Stomach smooth muscle (tissue), 2 donors: ENCODE measurements at regions not wholly inside any gene's neighbourhood (a gene's known extent, or its start where the extent isn't known, plus 50 kb on each side); places are given as distances from the start of the nearest gene placed in this dataset.
"Not testable (repeated sequence)": the region's sequence is repeated elsewhere in the genome, so short reads cannot be mapped to it uniquely, and the experiment has no call there.

Experiments
- H3K27ac ChIP-seq: one replicate; pipeline ENCODE4 v1.7.0; 2013; ENCODE audit warnings: mild to moderate bottlenecking, low read length, inconsistent platforms
- H3K27me3 ChIP-seq, 2 donors: one replicate each; pipeline ENCODE4 v1.7.0; 2013; ENCODE audit warnings: low read length in 2 of 2; ENCODE audit not compliant: insufficient read depth in 2 of 2, control insufficient read depth in 1 of 2
- H3K36me3 ChIP-seq, 2 donors: one replicate each; pipeline ENCODE4 v1.7.0; 2013; ENCODE audit warnings: low read length in 2 of 2; ENCODE audit not compliant: control insufficient read depth in 2 of 2, insufficient read depth in 2 of 2
- H3K4me1 ChIP-seq: one replicate; pipeline ENCODE4 v1.7.0; 2013; ENCODE audit warnings: low read length; ENCODE audit not compliant: control insufficient read depth, insufficient read depth
- H3K4me3 ChIP-seq, 2 donors: one replicate each; pipeline ENCODE4 v1.7.0; 2013; ENCODE audit warnings: low read length in 2 of 2
- H3K9ac ChIP-seq, 2 donors: one replicate each; pipeline ENCODE4 v1.7.0; 2013; ENCODE audit warnings: low read length in 2 of 2, mild to moderate bottlenecking in 1 of 2
- H3K9me3 ChIP-seq, 2 donors: one replicate each; pipeline ENCODE4 v1.7.0; 2013; ENCODE audit warnings: low read length in 2 of 2; ENCODE audit not compliant: control insufficient read depth in 2 of 2
- donor health status: healthy.
- donor health status: Pancreatic carcinoma.

DNA sequence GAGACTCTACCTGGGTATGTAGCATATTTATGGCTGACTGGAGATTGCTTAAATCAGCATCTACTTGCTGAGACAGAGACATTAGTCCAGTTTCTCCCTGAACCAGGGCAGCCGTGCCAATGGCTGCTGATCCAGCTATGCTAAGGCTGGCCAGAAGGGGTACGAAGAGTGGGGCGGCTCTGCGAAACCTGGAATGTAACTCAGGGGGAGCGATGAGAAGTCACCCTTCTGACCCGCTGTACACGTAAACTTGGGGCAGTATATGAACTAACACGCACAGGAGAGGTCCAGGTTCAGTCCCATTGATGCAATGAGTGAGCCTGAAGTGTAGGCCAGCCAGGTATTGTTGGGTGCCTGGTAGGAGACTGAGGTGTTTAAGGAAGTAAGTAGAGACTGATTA is 73.7 kb downstream of the PRR15 start:
- no peak overlapping the region for H3K9ac ChIP-seq
- H3K27ac ChIP-seq = no peak overlapping the region
- H3K27me3 ChIP-seq = no peaks in the 10 kb centered on the region
- H3K4me1 ChIP-seq = no peaks in the 10 kb centered on the region
- no peaks in the 10 kb centered on the region for H3K9me3 ChIP-seq
- no peaks in the 10 kb centered on the region for H3K36me3 ChIP-seq
- no peak overlapping the region for H3K4me3 ChIP-seq

DNA sequence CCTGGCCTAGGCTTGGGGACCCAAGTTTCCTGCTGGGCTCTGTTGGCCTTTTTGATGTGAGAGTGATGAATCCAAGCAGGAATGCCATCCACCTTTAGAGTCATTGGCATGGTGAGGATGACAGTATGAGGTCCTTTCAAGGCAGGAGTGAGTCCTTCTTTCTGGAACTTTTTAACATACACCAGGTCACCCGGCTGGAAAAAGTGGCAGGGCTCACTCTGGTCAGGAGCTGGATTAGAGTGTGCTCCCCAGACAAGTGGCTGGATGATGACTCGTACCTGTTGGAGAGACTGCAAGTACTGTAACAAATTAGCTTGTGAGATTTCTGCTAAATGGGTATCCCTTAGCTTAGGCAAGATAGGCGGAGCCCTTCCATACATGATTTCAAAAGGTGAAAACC is 75.2 kb downstream of the PRR15 start:
- not testable (repeated sequence) for H3K27ac ChIP-seq, H3K9me3 ChIP-seq, H3K4me3 ChIP-seq, H3K4me1 ChIP-seq, H3K36me3 ChIP-seq, H3K9ac ChIP-seq, H3K27me3 ChIP-seq

DNA sequence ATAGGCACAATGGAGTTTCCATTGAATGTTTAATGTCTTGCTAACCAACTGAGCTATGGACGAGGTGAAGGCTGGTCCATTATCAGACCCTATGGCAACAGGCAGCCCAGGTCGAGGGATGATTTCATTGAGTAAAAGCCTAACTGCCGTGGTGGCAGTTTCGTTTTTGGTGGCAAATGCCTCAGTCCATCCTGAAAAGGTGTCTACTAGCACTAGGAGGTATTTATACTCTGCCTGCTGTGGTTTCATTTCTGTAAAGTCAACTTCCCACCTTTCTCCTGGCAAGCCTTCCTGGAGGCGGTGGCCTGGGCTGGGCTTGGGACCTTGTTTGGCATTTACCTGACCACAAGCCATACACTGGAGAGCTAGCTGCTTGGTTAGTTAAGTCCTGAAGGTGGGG is 75.8 kb downstream of the PRR15 start:
- no peaks in the 10 kb centered on the region for H3K4me1 ChIP-seq
- H3K9me3 ChIP-seq = no peaks in the 10 kb centered on the region
- H3K27ac ChIP-seq = no peak overlapping the region
- no peaks in the 10 kb centered on the region for H3K36me3 ChIP-seq
- no peak overlapping the region for H3K4me3 ChIP-seq
- no peaks in the 10 kb centered on the region for H3K27me3 ChIP-seq
- H3K9ac ChIP-seq = no peak overlapping the region

DNA sequence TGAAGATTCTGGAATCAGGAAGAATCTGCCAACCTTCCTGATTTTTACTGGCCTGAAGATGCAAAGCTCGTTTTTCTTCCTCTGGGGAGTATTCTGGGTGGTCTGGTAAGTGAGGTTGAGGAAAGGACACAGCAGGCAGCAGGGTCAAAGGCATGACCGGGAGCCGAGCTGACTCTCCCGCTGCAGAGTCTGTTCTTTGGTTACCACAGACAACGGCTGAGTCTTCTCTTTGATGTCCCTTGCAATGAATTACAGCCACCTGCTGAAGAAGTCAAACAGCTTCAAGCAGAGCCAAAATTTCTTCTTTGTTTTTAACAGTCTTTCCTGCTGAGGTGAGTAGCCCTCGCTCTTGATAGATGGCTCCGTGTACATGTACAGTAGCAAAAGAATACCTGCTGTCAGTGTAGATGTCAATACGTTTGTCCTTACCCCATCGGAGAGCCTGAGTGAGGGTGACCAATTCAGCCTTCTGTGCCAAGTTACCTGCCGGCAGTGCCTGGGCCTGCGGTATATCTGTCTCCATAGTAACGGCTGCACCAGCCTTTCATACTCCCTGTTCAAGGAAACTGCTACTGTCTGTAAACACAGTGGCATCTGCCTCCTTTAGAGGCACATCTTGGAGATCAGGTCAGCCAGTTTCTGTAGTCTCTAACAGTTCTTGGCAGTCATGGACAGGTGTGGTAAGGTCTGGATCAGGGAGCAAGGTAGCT is 76.4 kb downstream of the PRR15 start:
- Histone ChIP-seq H3K9ac (no peak overlapping the region), H3K27ac (no peak overlapping the region), H3K36me3 (no peaks in the 10 kb centered on the region), H3K27me3 (no peaks in the 10 kb centered on the region), H3K4me1 (no peaks in the 10 kb centered on the region), H3K9me3 (no peaks in the 10 kb centered on the region), H3K4me3 (no peak overlapping the region)

- Histone ChIP-seq H3K27ac (no peak overlapping the region), H3K4me1 (no peaks in the 10 kb centered on the region), H3K9ac (no peak overlapping the region), H3K36me3 (no peaks in the 10 kb centered on the region), H3K4me3 (no peak overlapping the region), H3K9me3 (no peaks in the 10 kb centered on the region), H3K27me3 (no peaks in the 10 kb centered on the region)
These were observed 78.0 kb downstream of the PRR15 start for GRCh38 chr7:29641651-29642050.

GRCh38 chr7:29642494-29643155 is 79.0 kb downstream of the PRR15 start:
- H3K4me1 ChIP-seq = no peaks in the 10 kb centered on the region
- no peak overlapping the region for H3K9ac ChIP-seq
- no peaks in the 10 kb centered on the region for H3K9me3 ChIP-seq
- no peak overlapping the region for H3K4me3 ChIP-seq
- no peak overlapping the region for H3K27ac ChIP-seq
- H3K27me3 ChIP-seq = no peaks in the 10 kb centered on the region
- H3K36me3 ChIP-seq = no peaks in the 10 kb centered on the region

DNA sequence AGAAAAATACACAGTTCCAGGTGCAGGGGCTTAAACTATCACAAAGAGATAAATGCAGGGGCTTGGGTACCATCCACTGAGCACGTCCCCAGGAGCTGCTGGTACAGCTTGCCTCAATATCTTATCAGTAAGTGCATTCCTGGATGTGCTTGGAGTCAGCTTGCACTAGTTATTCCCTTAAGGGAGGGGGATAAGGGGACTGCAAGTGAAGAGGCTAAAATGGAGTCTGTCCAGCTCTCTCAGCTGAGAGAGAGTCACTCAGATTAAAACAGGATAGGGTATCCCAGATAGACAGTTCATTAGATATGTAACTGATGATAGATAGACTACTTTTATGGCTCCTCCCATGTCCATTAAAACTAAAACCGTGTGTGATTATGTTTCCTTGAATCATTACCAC is 82.5 kb downstream of the PRR15 start:
- not testable (repeated sequence) for H3K9me3 ChIP-seq, H3K27ac ChIP-seq, H3K9ac ChIP-seq, H3K4me1 ChIP-seq, H3K4me3 ChIP-seq, H3K36me3 ChIP-seq, H3K27me3 ChIP-seq

- H3K27me3 ChIP-seq = no peaks in the 10 kb centered on the region
- no peak overlapping the region for H3K27ac ChIP-seq
- H3K4me3 ChIP-seq = no peak overlapping the region
- no peaks in the 10 kb centered on the region for H3K4me1 ChIP-seq
- H3K9me3 ChIP-seq = no peaks in the 10 kb centered on the region
- no peaks in the 10 kb centered on the region for H3K36me3 ChIP-seq
- H3K9ac ChIP-seq = no peak overlapping the region
These were observed 83.5 kb downstream of the PRR15 start for GRCh38 chr7:29647020-29647654.

DNA sequence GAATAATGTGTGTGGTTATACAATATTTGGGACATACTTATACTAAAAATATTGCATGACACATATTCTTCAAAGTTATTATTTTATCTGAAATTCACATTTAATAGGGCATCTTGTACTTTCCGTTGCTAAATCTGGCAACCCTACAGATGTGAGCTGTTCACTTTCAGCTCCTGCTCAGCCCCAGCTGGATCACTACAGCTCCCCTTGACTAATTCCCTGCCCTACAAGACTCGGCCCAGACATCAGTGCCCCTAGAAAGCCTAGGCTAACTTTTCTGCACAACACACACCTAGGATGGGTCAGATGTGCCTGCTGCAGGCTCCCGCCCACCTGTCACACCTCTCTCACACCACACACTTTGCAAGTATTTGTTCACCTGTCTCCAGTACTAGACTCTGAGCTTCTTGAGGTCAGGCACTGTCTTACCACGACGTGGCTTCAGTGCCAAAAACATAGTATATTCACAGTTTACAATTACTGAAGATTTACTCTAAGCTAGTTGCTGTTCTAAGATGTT is 84.1 kb downstream of the PRR15 start:
- not testable (repeated sequence) for H3K9ac ChIP-seq, H3K9me3 ChIP-seq, H3K36me3 ChIP-seq, H3K4me3 ChIP-seq, H3K27ac ChIP-seq, H3K27me3 ChIP-seq, H3K4me1 ChIP-seq

- Histone ChIP-seq H3K9me3 (no peaks in the 10 kb centered on the region), H3K9ac (no peak overlapping the region), H3K27ac (no peak overlapping the region), H3K36me3 (no peaks in the 10 kb centered on the region), H3K4me1 (no peaks in the 10 kb centered on the region), H3K27me3 (no peaks in the 10 kb centered on the region), H3K4me3 (no peak overlapping the region)
These were observed 85.5 kb downstream of the PRR15 start for GRCh38 chr7:29649028-29649716.
